ENCODE measurements at regions not wholly inside any gene's neighbourhood (a gene's known extent, or its start where the extent isn't known, plus 50 kb on each side); places are given as distances from the start of the nearest gene placed in this dataset.

GRCh38 chr4:89397441-89397840, 89.8 kb upstream of the GPRIN3 start:
- no CpG with 5 or more reads among the region's 1 CpG for WGBS (ENCODE audit: extremely low coverage, insufficient read length, low lambda C conversion rate)
- no peak overlapping the region for H2AFZ ChIP-seq (ENCODE audit: low read length)
- H2BK20ac ChIP-seq (ENCODE audit: low read depth, low read length, poor library complexity, severe bottlenecking), result no peak overlapping the region
- no peaks in the 10 kb centered on the region for H3K27me3 Mint-ChIP-seq (ENCODE audit: low read depth)
- H3K4me3 Mint-ChIP-seq, result no peak overlapping the region
- no peaks in the 10 kb centered on the region for H3K9me3 ChIP-seq (ENCODE audit: control insufficient read depth, low read depth, low read length)
- TF ChIP-seq CTCF (conservative IDR thresholded peaks at IDR 0.05), result no peak
- no peaks in the 10 kb centered on the region for H4K20me1 ChIP-seq (ENCODE audit: control insufficient read depth, insufficient read depth, insufficient read length)
- no peak overlapping the region for H3K23ac ChIP-seq (ENCODE audit: insufficient read length, low read depth, low read length)
- H4K91ac ChIP-seq (ENCODE audit: insufficient read length, low read depth, low read length), result no peak overlapping the region
- no peak overlapping the region for H2BK12ac ChIP-seq (ENCODE audit: insufficient read length, low read depth, low read length)
- no peak overlapping the region for H3T11ph ChIP-seq (ENCODE audit: low read length)
- no peak overlapping the region for H3K27ac ChIP-seq (ENCODE audit: insufficient read length, low read depth, low read length)
- peaks cover 0 to 3% of the 10 kb centered on the region in 2 experiments; a peak in 1 of 5 replicates for H3K9me3 Mint-ChIP-seq
- no peak overlapping the region for H3K9ac ChIP-seq (ENCODE audit: extremely low read depth, insufficient read length, low read length)
- no peak overlapping the region for H3K4ac ChIP-seq (ENCODE audit: low read depth, low read length)
- H3K14ac ChIP-seq (ENCODE audit: insufficient read depth, low read length), result no peak overlapping the region
- H3K4me2 ChIP-seq (ENCODE audit: insufficient read depth, insufficient read length, low read length), result no peak overlapping the region
- H2AK5ac ChIP-seq (ENCODE audit: insufficient read length, low read length), result no peak overlapping the region
- no peak overlapping the region for H3K56ac ChIP-seq (ENCODE audit: insufficient read length, low read depth, low read length)
- H3K27me3 ChIP-seq (ENCODE audit: insufficient read depth, low read length), result no peaks in the 10 kb centered on the region
- H3K79me1 ChIP-seq (ENCODE audit: insufficient read depth, low read depth, low read length, poor library complexity, severe bottlenecking), result no peaks in the 10 kb centered on the region
- no peaks in the 10 kb centered on the region for H3K36me3 Mint-ChIP-seq (ENCODE audit: insufficient read depth in 1 of 3, low read depth in 3 of 3)
- H2BK120ac ChIP-seq (ENCODE audit: low read depth, low read length, poor library complexity, severe bottlenecking), result no peak overlapping the region
- DNase-seq, result no peak
- H3K18ac ChIP-seq (ENCODE audit: insufficient read length, low read depth, low read length), result no peak overlapping the region
- H2BK5ac ChIP-seq (ENCODE audit: insufficient read length, low read length), result no peak overlapping the region
- H3K4me1 ChIP-seq (ENCODE audit: insufficient read depth, low read length), result no peaks in the 10 kb centered on the region; the same call in 1 of the 2 replicates
- H3K27ac Mint-ChIP-seq, result no peak overlapping the region
- H4K8ac ChIP-seq (replicated peaks; ENCODE audit: insufficient read length, low read depth, low read length), result no peak overlapping the region
- H2BK15ac ChIP-seq (ENCODE audit: low read depth, low read length), result no peak overlapping the region
- no peaks in the 10 kb centered on the region for H3K79me2 ChIP-seq (ENCODE audit: insufficient read depth, low read length)
- H3K4me1 Mint-ChIP-seq, result no peaks in the 10 kb centered on the region
- no peak overlapping the region for H4K5ac ChIP-seq (ENCODE audit: insufficient read length, low read depth, low read length)
- H3K23me2 ChIP-seq (ENCODE audit: insufficient read length, low read depth, low read length, poor library complexity, severe bottlenecking), result no peaks in the 10 kb centered on the region

Measured in H9 (cell line).